ENCODE measurements at regions not wholly inside any gene's neighbourhood (a gene's known extent, or its start where the extent isn't known, plus 50 kb on each side); places are given as distances from the start of the nearest gene placed in this dataset.

DNA sequence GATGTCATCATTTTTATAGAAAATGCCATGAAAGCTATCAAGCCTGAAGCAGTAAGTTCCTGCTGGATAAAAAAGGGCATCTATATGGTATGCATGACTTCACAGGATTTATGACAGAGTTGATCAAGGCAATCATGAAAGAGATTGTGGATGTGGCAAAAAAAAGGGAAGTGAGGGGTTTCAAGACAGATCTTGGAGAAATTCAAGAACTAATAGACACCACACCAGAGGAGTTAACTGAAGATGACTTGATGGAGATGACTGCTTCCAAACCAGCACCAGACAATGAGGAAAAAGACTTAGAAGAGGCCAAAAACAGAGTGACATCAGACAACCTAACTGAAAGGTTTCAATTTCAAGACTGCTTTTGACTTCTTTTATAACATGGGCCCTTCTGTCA, 691.1 kb upstream of the SLC10A2 start:
- TF ChIP-seq BRCA1 (IDR thresholded peaks at IDR 0.05; ENCODE audit: low read depth, low read length) (no peak), POU5F1 (IDR thresholded peaks at IDR 0.05; ENCODE audit: low read depth, low read length) (no peak), GABPA (IDR thresholded peaks at IDR 0.05; ENCODE audit: borderline replicate concordance, insufficient read depth, low read length) (no peak)
- Histone ChIP-seq H3K56ac (replicated peaks; ENCODE audit: insufficient read length, low read depth, low read length) (no peak overlapping the region), H3K23me2 (ENCODE audit: low read depth, low read length) (no peaks in the 10 kb centered on the region), H3K9me3 (ENCODE audit: insufficient read depth in 2 of 2, low read depth in 1 of 2, low read length in 1 of 2) (no peaks in the 10 kb centered on the region), H3K4me1 (replicated peaks in 1 of 4; ENCODE audit: control insufficient read depth in 3 of 4, insufficient read depth in 4 of 4, low read length in 3 of 4) (no peaks in the 10 kb centered on the region), H2BK12ac (ENCODE audit: low read depth, low read length) (no peak overlapping the region), H3K14ac (ENCODE audit: insufficient read length) (no peak overlapping the region), H3K4ac (replicated peaks; ENCODE audit: insufficient read length, low read depth, low read length) (no peak overlapping the region), H3K4me3 (ENCODE audit: extremely low read depth in 1 of 4, insufficient read depth in 2 of 4, low read depth in 3 of 4, low read length in 4 of 4) (no peak overlapping the region), H3K18ac (ENCODE audit: extremely low read depth, low read length) (no peak overlapping the region), H2AK5ac (ENCODE audit: low read depth, low read length) (no peak overlapping the region), H3K23ac (ENCODE audit: insufficient read length) (no peak overlapping the region), H3K36me3 (ENCODE audit: control insufficient read depth in 2 of 4, insufficient read depth in 4 of 4, low read length in 3 of 4) (no peaks in the 10 kb centered on the region), H3K9ac (replicated peaks in 1 of 4; ENCODE audit: extremely low read depth in 1 of 4, low read depth in 3 of 4, low read length in 3 of 4) (no peak overlapping the region), H2BK120ac (replicated peaks; ENCODE audit: low read depth, low read length) (no peak overlapping the region), H3K27ac (ENCODE audit: low read depth, low read length) (no peak overlapping the region), H4K20me1 (replicated peaks in 1 of 2; ENCODE audit: control insufficient read depth in 1 of 2, insufficient read depth in 2 of 2, low read length in 2 of 2) (no peaks in the 10 kb centered on the region), H4K8ac (ENCODE audit: extremely low read depth, insufficient read depth, low read length) (no peak overlapping the region), H2BK5ac (ENCODE audit: low read depth, low read length) (no peak overlapping the region), H3K79me2 (ENCODE audit: control insufficient read depth in 1 of 2, insufficient read depth in 2 of 2, low read length in 2 of 2) (no peaks in the 10 kb centered on the region), H3K4me2 (ENCODE audit: insufficient read depth in 1 of 2, low read depth in 2 of 2, low read length in 2 of 2) (no peak overlapping the region), H2BK15ac (ENCODE audit: low read length) (no peak overlapping the region), H4K5ac (ENCODE audit: insufficient read length, low read depth, low read length) (no peak overlapping the region), H2AFZ (ENCODE audit: low read length) (no peak overlapping the region), H3K79me1 (ENCODE audit: low read depth, low read length) (no peaks in the 10 kb centered on the region), H3K27me3 (replicated peaks in 1 of 4; ENCODE audit: control insufficient read depth in 3 of 4, extremely low read depth in 1 of 4, insufficient read depth in 3 of 4, low read length in 3 of 4) (no peaks in the 10 kb centered on the region), H4K91ac (replicated peaks; ENCODE audit: insufficient read length, low read length) (no peak overlapping the region), H2BK20ac (ENCODE audit: low read length) (no peak overlapping the region)
- POLR2A ChIA-PET (ENCODE audit: partially characterized antibody): no interaction called here
- CTCF ChIA-PET (ENCODE audit: partially characterized antibody): no interaction called here
- DNase-seq (ENCODE audit: low read depth in 1 of 2, low spot score in 2 of 2): no peak
- FAIRE-seq: no peak
